ENCODE measurements at regions not wholly inside any gene's neighbourhood (a gene's known extent, or its start where the extent isn't known, plus 50 kb on each side); places are given as distances from the start of the nearest gene placed in this dataset.

DNA sequence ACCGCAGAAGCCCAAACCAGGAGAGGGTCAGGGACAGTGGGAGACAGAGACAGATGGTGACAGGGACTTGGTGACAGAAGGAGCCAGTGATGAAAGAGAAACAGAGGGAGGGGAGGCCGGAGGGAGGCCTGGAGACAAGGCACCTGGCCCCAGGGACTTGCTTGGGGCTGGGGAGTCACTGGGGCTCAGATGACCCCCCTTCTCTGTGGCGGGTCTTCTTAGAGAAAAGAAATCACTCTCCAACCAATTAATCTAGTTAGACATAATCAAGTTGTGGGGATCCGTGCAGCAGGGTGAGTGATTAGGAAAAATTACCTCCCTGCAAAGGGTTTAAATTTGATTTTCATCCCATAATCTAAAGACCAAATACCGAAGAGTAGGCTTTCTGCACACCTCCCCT lies 519.8 kb downstream of the PTPRU start:
- TF ChIP-seq, protein P1, sequence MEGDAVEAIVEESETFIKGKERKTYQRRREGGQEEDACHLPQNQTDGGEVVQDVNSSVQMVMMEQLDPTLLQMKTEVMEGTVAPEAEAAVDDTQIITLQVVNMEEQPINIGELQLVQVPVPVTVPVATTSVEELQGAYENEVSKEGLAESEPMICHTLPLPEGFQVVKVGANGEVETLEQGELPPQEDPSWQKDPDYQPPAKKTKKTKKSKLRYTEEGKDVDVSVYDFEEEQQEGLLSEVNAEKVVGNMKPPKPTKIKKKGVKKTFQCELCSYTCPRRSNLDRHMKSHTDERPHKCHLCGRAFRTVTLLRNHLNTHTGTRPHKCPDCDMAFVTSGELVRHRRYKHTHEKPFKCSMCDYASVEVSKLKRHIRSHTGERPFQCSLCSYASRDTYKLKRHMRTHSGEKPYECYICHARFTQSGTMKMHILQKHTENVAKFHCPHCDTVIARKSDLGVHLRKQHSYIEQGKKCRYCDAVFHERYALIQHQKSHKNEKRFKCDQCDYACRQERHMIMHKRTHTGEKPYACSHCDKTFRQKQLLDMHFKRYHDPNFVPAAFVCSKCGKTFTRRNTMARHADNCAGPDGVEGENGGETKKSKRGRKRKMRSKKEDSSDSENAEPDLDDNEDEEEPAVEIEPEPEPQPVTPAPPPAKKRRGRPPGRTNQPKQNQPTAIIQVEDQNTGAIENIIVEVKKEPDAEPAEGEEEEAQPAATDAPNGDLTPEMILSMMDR (IDR thresholded peaks at IDR 0.05; ENCODE audit: low read depth, low read length), result no peak
- TF ChIP-seq, protein P2, sequence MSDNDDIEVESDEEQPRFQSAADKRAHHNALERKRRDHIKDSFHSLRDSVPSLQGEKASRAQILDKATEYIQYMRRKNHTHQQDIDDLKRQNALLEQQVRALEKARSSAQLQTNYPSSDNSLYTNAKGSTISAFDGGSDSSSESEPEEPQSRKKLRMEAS (IDR thresholded peaks at IDR 0.05; ENCODE audit: low read depth, low read length), result no peak
- no peak for TF ChIP-seq POLR2A (IDR thresholded peaks at IDR 0.05; ENCODE audit: extremely low read depth, insufficient read length)

All from NB4 (cell line).